MM.1S (cell line): ENCODE measurements at regions not wholly inside any gene's neighbourhood (a gene's known extent, or its start where the extent isn't known, plus 50 kb on each side); places are given as distances from the start of the nearest gene placed in this dataset.

Experiments
- DNase-seq: peaks from one replicate; pipeline ENCODE4 v3.0.0-alpha.2; 2015
- H2AFZ ChIP-seq: fragments of 300-600 bp; sonication (generic); 2 replicates; pipeline ENCODE4 v1.6.0; 2016; ENCODE audit warnings: antibody characterized with exemption, low read length
- H3F3A ChIP-seq: fragments of 300-600 bp; sonication (generic); 2 replicates; pipeline ENCODE4 v1.6.1; 2016; ENCODE audit warnings: mild to moderate bottlenecking, antibody characterized with exemption, low read length, moderate library complexity, mixed read lengths; ENCODE audit not compliant: insufficient read depth
- H3K27ac ChIP-seq: fragments of 300-600 bp; sonication (generic); 2 replicates; pipeline ENCODE4 v1.5.1; 2016; ENCODE audit warnings: mild to moderate bottlenecking, low read length
- H3K27me3 ChIP-seq: fragments of 300-600 bp; sonication (generic); replicated peaks from 2 replicates; pipeline ENCODE4 v1.6.0; 2016; ENCODE audit warnings: low read length; ENCODE audit not compliant: insufficient read depth
- H3K36me3 ChIP-seq: fragments of 300-600 bp; sonication (generic); replicated peaks from 2 replicates; pipeline ENCODE4 v1.6.1; 2016; ENCODE audit warnings: mild to moderate bottlenecking, low read length, mixed read lengths; ENCODE audit not compliant: insufficient read depth
- H3K4me1 ChIP-seq: fragments of 300-600 bp; sonication (generic); 2 replicates; pipeline ENCODE4 v1.6.1; 2016; ENCODE audit warnings: low read length, mixed read lengths
- H3K4me2 ChIP-seq: fragments of 300-600 bp; sonication (generic); 2 replicates; pipeline ENCODE4 v1.6.0; 2016; ENCODE audit warnings: low read depth, low read length
- H3K4me3 ChIP-seq: fragments of 300-600 bp; sonication (generic); 2 replicates; pipeline ENCODE4 v1.5.1; 2016; ENCODE audit warnings: low read length, mixed read lengths
- H3K79me2 ChIP-seq: fragments of 300-600 bp; sonication (generic); 2 replicates; pipeline ENCODE4 v1.6.1; 2016; ENCODE audit warnings: mixed run types, low read length, mixed read lengths
- H3K9ac ChIP-seq: fragments of 300-600 bp; sonication (generic); 2 replicates; pipeline ENCODE4 v1.6.1; 2016; ENCODE audit warnings: low read length, mixed read lengths
- H3K9me2 ChIP-seq: fragments of 300-600 bp; sonication (generic); replicated peaks from 2 replicates; pipeline ENCODE4 v1.6.1; 2016; ENCODE audit warnings: mild to moderate bottlenecking, low read length, mixed read lengths; ENCODE audit not compliant: insufficient read depth
- H3K9me3 ChIP-seq: fragments of 300-600 bp; sonication (generic); replicated peaks from 2 replicates; pipeline ENCODE4 v1.6.1; 2016; ENCODE audit warnings: mild to moderate bottlenecking, low read length, mixed read lengths; ENCODE audit not compliant: insufficient read depth
- H4K20me1 ChIP-seq: fragments of 300-600 bp; sonication (generic); 2 replicates; pipeline ENCODE4 v1.6.1; 2016; ENCODE audit warnings: mild to moderate bottlenecking, low read length, moderate library complexity, mixed read lengths; ENCODE audit not compliant: insufficient read depth
- EZH2 ChIP-seq: fragments of 300-600 bp; sonication (generic); optimal IDR thresholded peaks from 2 replicates; pipeline ENCODE3; 2017; ENCODE audit warnings: low read depth, mild to moderate bottlenecking, antibody characterized with exemption, low read length, mixed read lengths
- EZH2phosphoT487 ChIP-seq: fragments of 300-600 bp; sonication (generic); IDR thresholded peaks from 2 replicates; pipeline ENCODE4 v1.6.1; 2018; ENCODE audit warnings: antibody characterized with exemption, low read length
- TF ChIP-seq, protein P1 (sequence below): fragments of 300-600 bp; sonication (generic); IDR thresholded peaks from 2 replicates; pipeline ENCODE4 v1.5.1; 2016; ENCODE audit warnings: antibody characterized with exemption, low read length, mixed read lengths

DNA sequence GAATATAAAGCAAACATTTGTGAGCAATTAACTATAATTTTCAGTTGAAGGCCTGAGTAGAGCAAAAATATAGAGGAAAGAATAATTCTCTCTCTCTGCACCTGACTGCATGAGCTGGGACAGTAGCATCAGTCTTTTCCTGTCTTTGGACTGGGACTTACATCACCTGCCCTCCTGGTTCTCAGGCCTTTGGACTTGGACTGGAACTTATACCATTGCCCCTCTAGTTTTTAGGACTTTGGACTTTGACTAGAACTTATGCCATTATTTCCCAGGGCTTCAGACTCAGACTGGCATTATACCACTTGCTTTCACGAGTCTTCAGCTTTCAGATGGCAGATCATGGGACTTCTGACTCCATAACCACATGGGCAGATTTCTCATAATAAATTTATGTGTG, 81.0 kb upstream of the SLC25A13 start:
- TF ChIP-seq EZH2 = no peak
- TF ChIP-seq, protein P1, sequence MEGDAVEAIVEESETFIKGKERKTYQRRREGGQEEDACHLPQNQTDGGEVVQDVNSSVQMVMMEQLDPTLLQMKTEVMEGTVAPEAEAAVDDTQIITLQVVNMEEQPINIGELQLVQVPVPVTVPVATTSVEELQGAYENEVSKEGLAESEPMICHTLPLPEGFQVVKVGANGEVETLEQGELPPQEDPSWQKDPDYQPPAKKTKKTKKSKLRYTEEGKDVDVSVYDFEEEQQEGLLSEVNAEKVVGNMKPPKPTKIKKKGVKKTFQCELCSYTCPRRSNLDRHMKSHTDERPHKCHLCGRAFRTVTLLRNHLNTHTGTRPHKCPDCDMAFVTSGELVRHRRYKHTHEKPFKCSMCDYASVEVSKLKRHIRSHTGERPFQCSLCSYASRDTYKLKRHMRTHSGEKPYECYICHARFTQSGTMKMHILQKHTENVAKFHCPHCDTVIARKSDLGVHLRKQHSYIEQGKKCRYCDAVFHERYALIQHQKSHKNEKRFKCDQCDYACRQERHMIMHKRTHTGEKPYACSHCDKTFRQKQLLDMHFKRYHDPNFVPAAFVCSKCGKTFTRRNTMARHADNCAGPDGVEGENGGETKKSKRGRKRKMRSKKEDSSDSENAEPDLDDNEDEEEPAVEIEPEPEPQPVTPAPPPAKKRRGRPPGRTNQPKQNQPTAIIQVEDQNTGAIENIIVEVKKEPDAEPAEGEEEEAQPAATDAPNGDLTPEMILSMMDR = no peak
- no peak for TF ChIP-seq EZH2phosphoT487
- Histone ChIP-seq H3K9me2 (no peaks in the 10 kb centered on the region), H2AFZ (no peak overlapping the region), H3K4me1 (no peaks in the 10 kb centered on the region), H3K27me3 (no peaks in the 10 kb centered on the region), H4K20me1 (no peaks in the 10 kb centered on the region), H3K4me3 (no peak overlapping the region), H3F3A (no peaks in the 10 kb centered on the region), H3K9me3 (no peaks in the 10 kb centered on the region), H3K4me2 (no peak overlapping the region), H3K9ac (no peak overlapping the region), H3K36me3 (no peaks in the 10 kb centered on the region), H3K27ac (no peak overlapping the region), H3K79me2 (no peaks in the 10 kb centered on the region)
- DNase-seq = no peak

DNA sequence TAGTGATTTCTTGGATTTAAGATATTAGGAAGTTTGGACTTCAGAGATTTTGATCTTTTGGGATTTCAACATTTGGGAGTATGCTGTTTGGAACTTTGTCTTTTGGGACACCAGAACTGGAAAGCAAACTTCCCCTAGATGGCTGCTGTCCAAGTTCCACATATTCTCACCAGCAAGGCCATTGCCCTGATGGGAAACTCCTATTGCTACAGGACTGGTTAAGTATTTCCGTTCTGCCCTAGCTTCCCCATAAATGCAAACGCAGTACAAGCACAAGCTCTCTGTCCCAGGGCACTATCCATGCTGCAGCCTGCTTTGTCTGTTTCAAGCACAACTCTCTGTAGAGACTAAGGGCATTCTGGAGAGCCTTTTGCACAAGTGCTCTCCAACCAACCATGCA, 79.3 kb upstream of the SLC25A13 start:
- H3K9ac ChIP-seq = no peak overlapping the region
- H3K4me2 ChIP-seq = no peak overlapping the region
- TF ChIP-seq, protein P1 = no peak
- TF ChIP-seq EZH2 (no peak), EZH2phosphoT487 (no peak)
- no peaks in the 10 kb centered on the region for H3F3A ChIP-seq
- H3K27ac ChIP-seq = no peak overlapping the region
- no peaks in the 10 kb centered on the region for H3K9me2 ChIP-seq
- H3K79me2 ChIP-seq = no peaks in the 10 kb centered on the region
- no peaks in the 10 kb centered on the region for H3K9me3 ChIP-seq
- no peaks in the 10 kb centered on the region for H3K27me3 ChIP-seq
- H2AFZ ChIP-seq = no peak overlapping the region
- H3K4me1 ChIP-seq = no peaks in the 10 kb centered on the region
- no peaks in the 10 kb centered on the region for H4K20me1 ChIP-seq
- DNase-seq = no peak
- no peaks in the 10 kb centered on the region for H3K36me3 ChIP-seq
- no peak overlapping the region for H3K4me3 ChIP-seq

DNA sequence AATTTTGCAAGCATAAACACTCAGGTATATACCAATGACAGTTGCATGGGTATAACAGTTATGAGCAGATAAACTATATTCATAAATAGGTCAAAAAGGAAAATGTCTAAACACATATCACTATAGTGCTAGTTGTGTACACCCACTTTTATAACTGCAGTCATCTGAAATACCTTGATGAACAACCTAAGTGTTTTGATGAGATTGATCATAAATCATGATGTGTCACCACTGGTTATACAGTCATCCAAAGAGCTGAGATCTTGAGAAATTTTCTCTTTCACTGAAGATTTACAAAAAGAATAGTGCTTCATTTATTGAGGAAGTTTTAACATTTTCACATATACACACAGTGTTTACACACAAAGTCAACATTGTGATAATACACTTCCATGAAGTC, 78.6 kb upstream of the SLC25A13 start:
- no peaks in the 10 kb centered on the region for H3K27me3 ChIP-seq
- TF ChIP-seq EZH2 = no peak
- TF ChIP-seq, protein P1 = no peak
- TF ChIP-seq EZH2phosphoT487 = no peak

DNA sequence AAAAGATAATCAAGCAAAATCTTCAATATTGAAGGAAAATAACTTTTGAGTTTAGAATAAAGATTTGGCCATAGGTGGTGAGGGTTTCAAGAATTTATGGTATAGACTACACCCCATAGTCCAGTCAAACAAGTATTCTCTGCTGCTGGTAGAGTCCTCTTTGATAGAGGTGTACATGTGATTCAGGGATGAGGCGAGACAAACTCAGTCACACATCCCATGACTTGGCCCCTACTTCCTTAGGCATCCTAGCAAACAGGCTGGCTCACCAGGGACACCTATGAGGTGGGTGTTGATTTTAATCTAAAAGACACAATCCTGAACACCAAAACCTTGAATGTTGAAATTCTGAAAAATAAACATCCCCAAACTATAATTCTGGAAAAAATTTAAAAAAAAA, 78.1 kb upstream of the SLC25A13 start:
- Histone ChIP-seq H3K9me3 (no peaks in the 10 kb centered on the region), H3K4me1 (no peaks in the 10 kb centered on the region), H3K9me2 (no peaks in the 10 kb centered on the region), H3K27me3 (no peaks in the 10 kb centered on the region), H3K4me3 (no peak overlapping the region), H3K36me3 (no peaks in the 10 kb centered on the region), H3K4me2 (no peak overlapping the region), H3K79me2 (no peaks in the 10 kb centered on the region), H4K20me1 (no peaks in the 10 kb centered on the region), H2AFZ (no peak overlapping the region), H3F3A (no peaks in the 10 kb centered on the region), H3K9ac (no peak overlapping the region), H3K27ac (no peak overlapping the region)
- TF ChIP-seq EZH2phosphoT487 (no peak), EZH2 (no peak)
- TF ChIP-seq, protein P1 = no peak
- no peak for DNase-seq

More for the DNA sequence above, 78.6 kb upstream of the SLC25A13 start:
- Histone ChIP-seq H3K36me3 (no peaks in the 10 kb centered on the region), H4K20me1 (no peaks in the 10 kb centered on the region), H3F3A (no peaks in the 10 kb centered on the region), H3K79me2 (no peaks in the 10 kb centered on the region), H3K4me2 (no peak overlapping the region), H3K4me1 (no peaks in the 10 kb centered on the region), H2AFZ (no peak overlapping the region), H3K9me2 (no peaks in the 10 kb centered on the region), H3K4me3 (no peak overlapping the region), H3K9me3 (no peaks in the 10 kb centered on the region), H3K27ac (no peak overlapping the region), H3K9ac (no peak overlapping the region)
- DNase-seq = no peak
